NT2/D1 (cell line): ENCODE measurements at regions not wholly inside any gene's neighbourhood (a gene's known extent, or its start where the extent isn't known, plus 50 kb on each side); places are given as distances from the start of the nearest gene placed in this dataset.
"Not testable (repeated sequence)": the region's sequence is repeated elsewhere in the genome, so short reads cannot be mapped to it uniquely, and the experiment has no call there.

Source experiments
- DNase-seq: peaks from one replicate; pipeline ENCODE4 v3.0.0-alpha.2; 2011; ENCODE audit warnings: low read depth, low spot score
- H3K27me3 ChIP-seq: 2 replicates; pipeline ENCODE4 v1.6.0; 2011; ENCODE audit warnings: mild to moderate bottlenecking; ENCODE audit not compliant: insufficient read length, insufficient read depth
- H3K36me3 ChIP-seq: 2 replicates; pipeline ENCODE4 v1.6.1; 2011; ENCODE audit warnings: mild to moderate bottlenecking, low read length, mixed read lengths; ENCODE audit not compliant: insufficient read depth, insufficient read length
- H3K4me1 ChIP-seq: 2 replicates; pipeline ENCODE4 v1.5.1; 2011; ENCODE audit not compliant: insufficient read depth, insufficient read length
- H3K4me3 ChIP-seq: 2 replicates; pipeline ENCODE4 v1.5.1; 2011; ENCODE audit warnings: low read depth; ENCODE audit not compliant: insufficient read length
- H3K9ac ChIP-seq: 2 replicates; pipeline ENCODE4 v1.6.0; 2011; ENCODE audit warnings: low read depth; ENCODE audit not compliant: insufficient read length
- H3K9me3 ChIP-seq: 2 replicates; pipeline ENCODE4 v1.5.1; 2011; ENCODE audit warnings: mild to moderate bottlenecking, low read length; ENCODE audit not compliant: insufficient read depth
- SUZ12 ChIP-seq: IDR thresholded peaks from 2 replicates; pipeline ENCODE4 v1.6.1; 2011; ENCODE audit not compliant: insufficient read length, insufficient read depth; ENCODE audit errors: extremely low read depth
- YY1 ChIP-seq: IDR thresholded peaks from 2 replicates; pipeline ENCODE4 v1.6.1; 2011; ENCODE audit not compliant: insufficient read length, insufficient read depth
- ZNF274 ChIP-seq: IDR thresholded peaks from 2 replicates; pipeline ENCODE4 v1.6.1; 2011; ENCODE audit warnings: mild to moderate bottlenecking, low read depth, low read length

DNA sequence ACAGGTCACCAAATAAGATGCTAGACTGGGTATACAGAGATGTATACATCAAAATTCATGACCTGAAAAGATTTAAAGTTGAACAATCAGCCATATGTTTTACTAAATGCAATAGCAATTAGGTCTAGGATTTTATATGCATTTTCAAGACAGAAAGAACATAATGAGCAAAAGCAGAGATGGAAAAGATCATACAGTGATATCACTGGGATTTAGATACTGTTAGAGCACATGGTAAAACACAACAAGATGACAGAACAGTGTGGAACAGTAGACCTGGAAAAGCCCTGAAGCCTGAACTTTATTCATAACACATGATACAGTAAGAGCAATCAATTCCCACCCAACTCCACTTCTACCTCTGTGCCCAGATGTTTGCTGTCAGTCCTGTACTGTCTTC lies 585.9 kb downstream of the PRR16 start:
- H3K4me3 ChIP-seq, result no peak overlapping the region
- no peaks in the 10 kb centered on the region for H3K9me3 ChIP-seq
- H3K4me1 ChIP-seq, result no peaks in the 10 kb centered on the region
- no peak for DNase-seq
- no peaks in the 10 kb centered on the region for H3K27me3 ChIP-seq
- H3K9ac ChIP-seq, result no peak overlapping the region
- TF ChIP-seq SUZ12 (no peak), ZNF274 (no peak), YY1 (no peak)
- H3K36me3 ChIP-seq, result no peaks in the 10 kb centered on the region

- H3K27me3 ChIP-seq, result no peaks in the 10 kb centered on the region
- H3K36me3 ChIP-seq, result no peaks in the 10 kb centered on the region
- TF ChIP-seq YY1 (no peak), ZNF274 (no peak), SUZ12 (no peak)
- H3K4me1 ChIP-seq, result no peaks in the 10 kb centered on the region
- no peak for DNase-seq
- H3K4me3 ChIP-seq, result no peak overlapping the region
- H3K9me3 ChIP-seq, result no peaks in the 10 kb centered on the region
- H3K9ac ChIP-seq, result no peak overlapping the region
Measured at GRCh38 chr5:121053055-121053985, 589.2 kb downstream of the PRR16 start.

GRCh38 chr5:121055586-121055985 lies 591.5 kb downstream of the PRR16 start:
- Histone ChIP-seq H3K9ac (no peak overlapping the region), H3K27me3 (no peaks in the 10 kb centered on the region), H3K9me3 (no peaks in the 10 kb centered on the region), H3K4me3 (no peak overlapping the region), H3K4me1 (no peaks in the 10 kb centered on the region), H3K36me3 (no peaks in the 10 kb centered on the region)
- no peak for DNase-seq
- no peak for TF ChIP-seq ZNF274
- TF ChIP-seq SUZ12, result no peak
- no peak for TF ChIP-seq YY1

DNA sequence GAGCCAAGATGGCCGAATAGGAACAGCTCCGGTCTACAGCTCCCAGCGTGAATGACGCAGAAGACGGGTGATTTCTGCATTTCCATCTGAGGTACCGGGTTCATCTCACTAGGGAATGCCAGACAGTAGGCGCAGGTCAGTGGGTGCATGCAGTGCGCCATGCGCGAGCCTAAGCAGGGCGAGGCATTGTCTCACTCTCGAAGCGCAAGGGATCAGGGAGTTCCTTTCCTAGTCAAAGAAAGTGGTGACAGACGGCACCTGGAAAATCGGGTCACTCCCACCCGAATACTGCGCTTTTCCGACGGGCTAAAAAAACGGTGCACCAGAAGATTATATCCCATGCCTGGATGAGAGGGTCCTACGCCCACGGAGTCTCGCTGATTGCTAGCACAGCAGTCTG lies 600.1 kb downstream of the PRR16 start:
- H3K9me3 ChIP-seq, H3K4me3 ChIP-seq, H3K36me3 ChIP-seq, H3K4me1 ChIP-seq, H3K27me3 ChIP-seq, DNase-seq, H3K9ac ChIP-seq: not testable (repeated sequence)

GRCh38 chr5:121086671-121087070 lies 622.6 kb downstream of the PRR16 start:
- H3K4me3 ChIP-seq, result no peak overlapping the region
- no peaks in the 10 kb centered on the region for H3K27me3 ChIP-seq
- no peaks in the 10 kb centered on the region for H3K9me3 ChIP-seq
- H3K36me3 ChIP-seq, result no peaks in the 10 kb centered on the region
- no peak for TF ChIP-seq SUZ12
- no peak for TF ChIP-seq YY1
- no peak for TF ChIP-seq ZNF274
- no peaks in the 10 kb centered on the region for H3K4me1 ChIP-seq
- DNase-seq, result no peak
- H3K9ac ChIP-seq, result no peak overlapping the region

GRCh38 chr5:121087560-121087959 lies 623.5 kb downstream of the PRR16 start:
- TF ChIP-seq ZNF274, result no peak
- TF ChIP-seq YY1, result no peak
- TF ChIP-seq SUZ12, result no peak
- no peaks in the 10 kb centered on the region for H3K4me1 ChIP-seq
- H3K9ac ChIP-seq, result no peak overlapping the region
- no peak overlapping the region for H3K4me3 ChIP-seq
- H3K27me3 ChIP-seq, result no peaks in the 10 kb centered on the region
- no peaks in the 10 kb centered on the region for H3K9me3 ChIP-seq
- no peaks in the 10 kb centered on the region for H3K36me3 ChIP-seq
- no peak for DNase-seq

GRCh38 chr5:121088341-121088740 lies 624.2 kb downstream of the PRR16 start:
- Histone ChIP-seq H3K9me3 (no peaks in the 10 kb centered on the region), H3K4me1 (no peaks in the 10 kb centered on the region), H3K27me3 (no peaks in the 10 kb centered on the region), H3K9ac (no peak overlapping the region), H3K36me3 (no peaks in the 10 kb centered on the region), H3K4me3 (no peak overlapping the region)
- no peak for DNase-seq
- no peak for TF ChIP-seq SUZ12
- no peak for TF ChIP-seq YY1
- no peak for TF ChIP-seq ZNF274
